NT2/D1 (cell line): ENCODE measurements at regions not wholly inside any gene's neighbourhood (a gene's known extent, or its start where the extent isn't known, plus 50 kb on each side); places are given as distances from the start of the nearest gene placed in this dataset.
"Not testable (repeated sequence)": the region's sequence is repeated elsewhere in the genome, so short reads cannot be mapped to it uniquely, and the experiment has no call there.

Experiments used
- DNase-seq: peaks from one replicate; pipeline ENCODE4 v3.0.0-alpha.2; 2011; ENCODE audit warnings: low read depth, low spot score
- H3K27me3 ChIP-seq: 2 replicates; pipeline ENCODE4 v1.6.0; 2011; ENCODE audit warnings: mild to moderate bottlenecking; ENCODE audit not compliant: insufficient read length, insufficient read depth
- H3K36me3 ChIP-seq: 2 replicates; pipeline ENCODE4 v1.6.1; 2011; ENCODE audit warnings: mild to moderate bottlenecking, low read length, mixed read lengths; ENCODE audit not compliant: insufficient read depth, insufficient read length
- H3K4me1 ChIP-seq: 2 replicates; pipeline ENCODE4 v1.5.1; 2011; ENCODE audit not compliant: insufficient read depth, insufficient read length
- H3K4me3 ChIP-seq: 2 replicates; pipeline ENCODE4 v1.5.1; 2011; ENCODE audit warnings: low read depth; ENCODE audit not compliant: insufficient read length
- H3K9ac ChIP-seq: 2 replicates; pipeline ENCODE4 v1.6.0; 2011; ENCODE audit warnings: low read depth; ENCODE audit not compliant: insufficient read length
- H3K9me3 ChIP-seq: 2 replicates; pipeline ENCODE4 v1.5.1; 2011; ENCODE audit warnings: mild to moderate bottlenecking, low read length; ENCODE audit not compliant: insufficient read depth
- SUZ12 ChIP-seq: IDR thresholded peaks from 2 replicates; pipeline ENCODE4 v1.6.1; 2011; ENCODE audit not compliant: insufficient read length, insufficient read depth; ENCODE audit errors: extremely low read depth
- YY1 ChIP-seq: IDR thresholded peaks from 2 replicates; pipeline ENCODE4 v1.6.1; 2011; ENCODE audit not compliant: insufficient read length, insufficient read depth
- ZNF274 ChIP-seq: IDR thresholded peaks from 2 replicates; pipeline ENCODE4 v1.6.1; 2011; ENCODE audit warnings: mild to moderate bottlenecking, low read depth, low read length

GRCh38 chr6:68533339-68533795 lies 101.7 kb upstream of the ADGRB3 start:
- TF ChIP-seq YY1 (no peak), ZNF274 (no peak), SUZ12 (no peak)

DNA sequence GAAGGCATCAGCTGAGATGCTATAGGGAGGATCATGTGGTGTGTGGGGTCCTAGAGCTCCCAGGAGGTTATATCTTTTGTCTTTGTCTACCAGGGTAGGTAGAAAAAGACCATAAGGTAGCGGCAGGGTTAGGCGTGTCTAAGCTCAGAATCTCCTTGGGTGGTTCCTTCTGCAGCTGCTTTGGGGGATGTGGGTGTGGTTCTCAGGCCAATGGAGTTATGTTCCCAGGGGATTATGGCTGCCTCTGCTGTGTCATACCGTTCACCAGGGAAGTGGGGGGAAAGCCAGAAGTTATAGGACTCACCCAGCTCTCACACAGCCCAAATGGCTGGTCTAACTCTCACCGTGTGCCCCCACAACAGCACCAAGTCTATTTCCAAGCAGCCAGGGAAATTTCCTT lies 107.4 kb upstream of the ADGRB3 start:
- DNase-seq, result no peak
- TF ChIP-seq SUZ12, result no peak
- TF ChIP-seq ZNF274, result no peak
- TF ChIP-seq YY1, result no peak
- no peaks in the 10 kb centered on the region for H3K36me3 ChIP-seq
- H3K4me3 ChIP-seq, result no peak overlapping the region
- no peaks in the 10 kb centered on the region for H3K9me3 ChIP-seq
- H3K4me1 ChIP-seq, result no peaks in the 10 kb centered on the region
- H3K27me3 ChIP-seq, result no peaks in the 10 kb centered on the region
- H3K9ac ChIP-seq, result no peak overlapping the region

More at GRCh38 chr6:68533339-68533795, 101.7 kb upstream of the ADGRB3 start:
- H3K36me3 ChIP-seq, result no peaks in the 10 kb centered on the region
- no peaks in the 10 kb centered on the region for H3K27me3 ChIP-seq
- no peak overlapping the region for H3K9ac ChIP-seq
- H3K4me1 ChIP-seq, result no peaks in the 10 kb centered on the region
- H3K4me3 ChIP-seq, result no peak overlapping the region
- no peak for DNase-seq
- no peaks in the 10 kb centered on the region for H3K9me3 ChIP-seq

DNA sequence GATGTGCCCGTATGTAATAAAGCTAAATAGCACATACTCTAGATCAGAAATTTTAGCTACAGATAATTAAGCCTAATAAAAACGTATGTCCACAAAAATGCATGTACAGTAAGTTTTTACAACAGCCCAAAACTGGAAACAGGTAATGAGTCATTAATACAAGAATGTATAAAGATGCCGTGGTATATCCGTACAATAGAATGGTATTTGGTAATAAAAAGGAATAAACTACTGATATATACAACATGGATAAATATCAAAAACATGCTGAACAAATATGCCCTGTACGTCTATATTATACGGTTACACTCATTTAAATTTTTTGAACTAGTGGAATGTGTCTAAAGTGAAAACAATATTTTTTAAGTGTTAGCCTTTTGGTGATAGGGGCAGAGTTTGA lies 128.2 kb upstream of the ADGRB3 start:
- no peak for TF ChIP-seq ZNF274
- TF ChIP-seq YY1, result no peak
- TF ChIP-seq SUZ12, result no peak
- no peaks in the 10 kb centered on the region for H3K9me3 ChIP-seq
- H3K9ac ChIP-seq, result no peak overlapping the region
- no peak for DNase-seq
- H3K4me3 ChIP-seq, result no peak overlapping the region
- H3K4me1 ChIP-seq, result no peaks in the 10 kb centered on the region
- H3K36me3 ChIP-seq, result no peaks in the 10 kb centered on the region
- H3K27me3 ChIP-seq, result no peaks in the 10 kb centered on the region

GRCh38 chr6:68502946-68503345 lies 132.1 kb upstream of the ADGRB3 start:
- Histone ChIP-seq H3K36me3 (no peaks in the 10 kb centered on the region), H3K4me1 (no peaks in the 10 kb centered on the region), H3K27me3 (no peaks in the 10 kb centered on the region), H3K4me3 (no peak overlapping the region), H3K9me3 (no peaks in the 10 kb centered on the region), H3K9ac (no peak overlapping the region)
- no peak for DNase-seq
- TF ChIP-seq YY1 (no peak), ZNF274 (no peak), SUZ12 (no peak)

- no peak for DNase-seq
- TF ChIP-seq SUZ12 (no peak), YY1 (no peak), ZNF274 (no peak)
- no peaks in the 10 kb centered on the region for H3K36me3 ChIP-seq
- no peaks in the 10 kb centered on the region for H3K27me3 ChIP-seq
- H3K9me3 ChIP-seq, result no peaks in the 10 kb centered on the region
- no peak overlapping the region for H3K4me3 ChIP-seq
- H3K9ac ChIP-seq, result no peak overlapping the region
- no peaks in the 10 kb centered on the region for H3K4me1 ChIP-seq
Observed at GRCh38 chr6:68497927-68498326, 137.2 kb upstream of the ADGRB3 start.

GRCh38 chr6:68494880-68495279 lies 140.2 kb upstream of the ADGRB3 start:
- H3K27me3 ChIP-seq, H3K36me3 ChIP-seq, H3K9me3 ChIP-seq, H3K9ac ChIP-seq, DNase-seq, H3K4me1 ChIP-seq, H3K4me3 ChIP-seq: not testable (repeated sequence)

- Histone ChIP-seq H3K4me3 (no peak overlapping the region), H3K4me1 (no peaks in the 10 kb centered on the region), H3K9ac (no peak overlapping the region), H3K27me3 (no peaks in the 10 kb centered on the region), H3K36me3 (no peaks in the 10 kb centered on the region), H3K9me3 (no peaks in the 10 kb centered on the region)
- TF ChIP-seq SUZ12, result no peak
- TF ChIP-seq ZNF274, result no peak
- TF ChIP-seq YY1, result no peak
- DNase-seq, result no peak
Observed at GRCh38 chr6:68476611-68477010, 158.5 kb upstream of the ADGRB3 start.

DNA sequence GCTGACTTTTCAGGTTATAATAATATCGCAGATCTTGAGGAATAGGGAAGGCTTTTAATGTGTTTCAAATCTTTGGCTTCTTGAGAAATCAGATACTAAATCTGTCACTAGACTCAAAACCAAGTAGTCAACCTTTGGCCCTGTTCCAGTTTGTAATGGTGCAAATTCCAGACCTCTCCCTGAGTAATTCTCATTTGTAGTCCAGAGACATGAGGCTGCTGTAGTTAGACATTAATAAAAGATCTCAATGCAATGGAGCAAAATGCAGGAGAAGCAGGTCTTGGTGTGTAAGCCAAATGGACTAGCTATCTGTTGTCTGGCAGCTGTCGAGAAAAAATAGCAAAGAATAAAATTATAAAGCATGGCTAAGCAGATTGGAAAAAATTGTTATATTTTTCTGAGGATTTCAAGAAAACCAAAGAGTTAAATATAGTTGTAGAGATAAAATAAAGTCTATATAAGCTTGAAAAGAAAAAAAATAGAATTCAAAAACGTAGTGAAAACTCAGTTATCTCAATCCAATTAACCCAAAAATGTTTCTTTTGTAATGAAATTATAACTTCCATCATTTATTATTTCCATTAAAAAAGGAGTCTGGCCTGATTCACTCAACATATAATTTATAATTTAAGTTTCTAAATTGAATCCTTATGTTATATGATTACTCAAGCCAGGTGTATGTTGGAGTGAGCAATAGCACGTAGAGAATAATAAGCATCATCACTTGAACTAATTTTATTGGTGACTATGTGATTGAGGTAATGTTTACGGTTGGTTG lies 161.5 kb upstream of the ADGRB3 start:
- Histone ChIP-seq H3K4me3 (no peak overlapping the region), H3K36me3 (no peaks in the 10 kb centered on the region), H3K27me3 (no peaks in the 10 kb centered on the region), H3K9ac (no peak overlapping the region), H3K9me3 (no peaks in the 10 kb centered on the region), H3K4me1 (no peaks in the 10 kb centered on the region)
- no peak for TF ChIP-seq ZNF274
- TF ChIP-seq YY1, result no peak
- no peak for TF ChIP-seq SUZ12
- no peak for DNase-seq
